ENCODE measurements at regions not wholly inside any gene's neighbourhood (a gene's known extent, or its start where the extent isn't known, plus 50 kb on each side); places are given as distances from the start of the nearest gene placed in this dataset.

DNA sequence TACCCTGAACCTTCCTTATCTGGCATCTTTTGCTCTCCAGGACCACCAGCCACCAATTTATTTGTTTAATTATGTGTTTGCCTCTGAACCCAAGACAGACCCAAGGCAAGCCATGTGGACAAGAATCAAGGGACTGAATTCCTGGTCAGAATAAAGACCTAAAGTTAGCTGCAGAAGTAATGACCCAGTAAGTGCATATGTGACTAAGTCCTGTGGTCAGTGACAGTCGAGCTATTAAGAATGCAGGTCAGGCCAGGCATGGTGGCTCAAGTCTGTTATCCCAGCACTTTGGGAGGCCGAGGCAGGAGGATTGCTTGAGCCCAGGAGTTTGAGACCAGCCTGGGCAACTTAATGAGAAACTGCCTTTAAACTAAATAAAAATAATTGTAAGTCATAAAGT lies 139.4 kb downstream of the CCDC71L start:
- intact Hi-C loops (cut with micrococcal nuclease; ENCODE audit: unreplicated experiment) = no loop called here
- H3K4me1 ChIP-seq (ENCODE audit: insufficient read depth, low read length, poor library complexity, severe bottlenecking) = no peaks in the 10 kb centered on the region
- no peaks in the 10 kb centered on the region for H3K36me3 ChIP-seq (ENCODE audit: insufficient read depth, low read length, poor library complexity, severe bottlenecking)
- no TSS peak for BruUV-seq (replicated peaks)
- H3K27me3 ChIP-seq (replicated peaks; ENCODE audit: insufficient read depth, low read depth, low read length, poor library complexity) = peaks cover 14% of the 10 kb centered on the region
- H3K4me3 ChIP-seq (ENCODE audit: low read depth, low read length, poor library complexity, severe bottlenecking) = no peak overlapping the region
- CTCF ChIA-PET = no interaction called here
- H3K27ac ChIP-seq (ENCODE audit: low read depth, low read length, poor library complexity, severe bottlenecking) = no peak overlapping the region
- POLR2A ChIA-PET (ENCODE audit: low non-redundant PET) = no interaction called here
- no peak for DNase-seq (ENCODE audit: low spot score)
- H3K9me3 ChIP-seq (ENCODE audit: low read depth, low read length, poor library complexity, severe bottlenecking) = no peaks in the 10 kb centered on the region
- TF ChIP-seq EZH2 (IDR thresholded peaks at IDR 0.05; ENCODE audit: borderline replicate concordance, low read depth, low read length, poor library complexity, severe bottlenecking) = no peak
- TF ChIP-seq, protein P1, sequence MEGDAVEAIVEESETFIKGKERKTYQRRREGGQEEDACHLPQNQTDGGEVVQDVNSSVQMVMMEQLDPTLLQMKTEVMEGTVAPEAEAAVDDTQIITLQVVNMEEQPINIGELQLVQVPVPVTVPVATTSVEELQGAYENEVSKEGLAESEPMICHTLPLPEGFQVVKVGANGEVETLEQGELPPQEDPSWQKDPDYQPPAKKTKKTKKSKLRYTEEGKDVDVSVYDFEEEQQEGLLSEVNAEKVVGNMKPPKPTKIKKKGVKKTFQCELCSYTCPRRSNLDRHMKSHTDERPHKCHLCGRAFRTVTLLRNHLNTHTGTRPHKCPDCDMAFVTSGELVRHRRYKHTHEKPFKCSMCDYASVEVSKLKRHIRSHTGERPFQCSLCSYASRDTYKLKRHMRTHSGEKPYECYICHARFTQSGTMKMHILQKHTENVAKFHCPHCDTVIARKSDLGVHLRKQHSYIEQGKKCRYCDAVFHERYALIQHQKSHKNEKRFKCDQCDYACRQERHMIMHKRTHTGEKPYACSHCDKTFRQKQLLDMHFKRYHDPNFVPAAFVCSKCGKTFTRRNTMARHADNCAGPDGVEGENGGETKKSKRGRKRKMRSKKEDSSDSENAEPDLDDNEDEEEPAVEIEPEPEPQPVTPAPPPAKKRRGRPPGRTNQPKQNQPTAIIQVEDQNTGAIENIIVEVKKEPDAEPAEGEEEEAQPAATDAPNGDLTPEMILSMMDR (conservative IDR thresholded peaks at IDR 0.05; ENCODE audit: low read depth, low read length) = no peak

DNA sequence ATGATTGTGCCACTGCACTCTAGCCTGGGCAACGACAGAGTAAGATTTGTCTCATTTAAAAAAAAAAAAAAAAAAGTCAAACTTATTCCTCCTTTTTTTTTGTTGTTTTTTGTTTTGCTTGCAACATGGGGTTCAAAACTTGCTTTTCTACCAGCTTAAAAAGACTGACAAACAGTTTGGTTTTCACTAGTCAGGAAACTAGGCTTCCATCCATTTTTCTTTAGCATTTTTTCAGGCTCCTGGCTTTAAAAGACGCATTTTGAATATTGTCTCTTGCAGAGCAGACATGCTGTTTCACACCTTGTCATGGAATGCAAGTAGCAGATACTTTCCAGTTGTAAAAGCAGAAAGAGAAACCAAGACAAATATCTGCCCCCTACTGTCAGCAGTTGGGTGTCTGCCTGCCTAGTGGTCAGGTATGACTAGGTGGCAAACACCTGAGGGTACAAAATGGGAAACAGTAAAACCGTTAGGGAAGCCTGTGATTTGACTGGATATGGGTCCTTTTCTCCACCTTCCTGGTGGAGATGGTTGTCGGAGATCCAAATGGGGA lies 139.9 kb downstream of the CCDC71L start:
- intact Hi-C loops (cut with micrococcal nuclease; ENCODE audit: unreplicated experiment) = no loop called here
- BruUV-seq (replicated peaks) = no TSS peak
- no peak overlapping the region for H3K4me3 ChIP-seq (ENCODE audit: low read depth, low read length, poor library complexity, severe bottlenecking)
- H3K27me3 ChIP-seq (replicated peaks; ENCODE audit: insufficient read depth, low read depth, low read length, poor library complexity) = peaks cover 14% of the 10 kb centered on the region
- ChIA-PET POLR2A (ENCODE audit: low non-redundant PET) (no interaction called here), CTCF (no interaction called here)
- no peak overlapping the region for H3K27ac ChIP-seq (ENCODE audit: low read depth, low read length, poor library complexity, severe bottlenecking)
- no peak for DNase-seq (ENCODE audit: low spot score)
- H3K4me1 ChIP-seq (ENCODE audit: insufficient read depth, low read length, poor library complexity, severe bottlenecking) = no peaks in the 10 kb centered on the region
- H3K36me3 ChIP-seq (ENCODE audit: insufficient read depth, low read length, poor library complexity, severe bottlenecking) = no peaks in the 10 kb centered on the region
- no peaks in the 10 kb centered on the region for H3K9me3 ChIP-seq (ENCODE audit: low read depth, low read length, poor library complexity, severe bottlenecking)
- no peak for TF ChIP-seq EZH2 (IDR thresholded peaks at IDR 0.05; ENCODE audit: borderline replicate concordance, low read depth, low read length, poor library complexity, severe bottlenecking)
- TF ChIP-seq, protein P1 (conservative IDR thresholded peaks at IDR 0.05; ENCODE audit: low read depth, low read length) = no peak

DNA sequence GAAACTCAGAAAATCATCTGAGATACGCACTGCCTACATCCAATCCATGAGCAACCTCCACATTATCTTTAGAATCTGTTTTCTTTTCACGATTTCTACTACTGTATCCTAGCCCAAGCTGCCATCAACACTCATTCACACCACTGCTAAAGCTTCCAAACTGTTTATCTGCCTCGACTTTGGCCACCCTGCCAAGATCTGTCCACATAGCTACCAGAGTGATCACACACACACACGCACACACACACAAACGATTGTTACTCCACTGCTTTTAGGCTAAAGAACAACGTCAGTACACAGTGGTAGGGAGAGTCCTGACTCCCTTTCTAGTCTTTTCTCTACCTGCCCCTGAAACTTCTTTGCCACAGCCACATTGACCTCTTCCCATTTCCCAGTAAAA lies 142.0 kb downstream of the CCDC71L start:
- Histone ChIP-seq H3K4me1 (ENCODE audit: insufficient read depth, low read length, poor library complexity, severe bottlenecking) (no peaks in the 10 kb centered on the region), H3K36me3 (ENCODE audit: insufficient read depth, low read length, poor library complexity, severe bottlenecking) (no peaks in the 10 kb centered on the region), H3K4me3 (ENCODE audit: low read depth, low read length, poor library complexity, severe bottlenecking) (no peak overlapping the region), H3K27me3 (replicated peaks; ENCODE audit: insufficient read depth, low read depth, low read length, poor library complexity) (peaks cover 21% of the 10 kb centered on the region), H3K27ac (ENCODE audit: low read depth, low read length, poor library complexity, severe bottlenecking) (no peak overlapping the region), H3K9me3 (ENCODE audit: low read depth, low read length, poor library complexity, severe bottlenecking) (no peaks in the 10 kb centered on the region)
- ChIA-PET POLR2A (ENCODE audit: low non-redundant PET) (no interaction called here), CTCF (no interaction called here)
- TF ChIP-seq, protein P1 (conservative IDR thresholded peaks at IDR 0.05; ENCODE audit: low read depth, low read length) = no peak
- TF ChIP-seq EZH2 (IDR thresholded peaks at IDR 0.05; ENCODE audit: borderline replicate concordance, low read depth, low read length, poor library complexity, severe bottlenecking) = no peak
- intact Hi-C loops (cut with micrococcal nuclease; ENCODE audit: unreplicated experiment) = no loop called here
- no TSS peak for BruUV-seq (replicated peaks)
- no peak for DNase-seq (ENCODE audit: low spot score)

Data from A673 (cell line).